A172 (cell line): ENCODE measurements at regions not wholly inside any gene's neighbourhood (a gene's known extent, or its start where the extent isn't known, plus 50 kb on each side); places are given as distances from the start of the nearest gene placed in this dataset.

Experiments
- DNase-seq: peaks from one replicate; pipeline ENCODE4 v3.0.0-alpha.2; 2015; ENCODE audit warnings: low spot score

DNA sequence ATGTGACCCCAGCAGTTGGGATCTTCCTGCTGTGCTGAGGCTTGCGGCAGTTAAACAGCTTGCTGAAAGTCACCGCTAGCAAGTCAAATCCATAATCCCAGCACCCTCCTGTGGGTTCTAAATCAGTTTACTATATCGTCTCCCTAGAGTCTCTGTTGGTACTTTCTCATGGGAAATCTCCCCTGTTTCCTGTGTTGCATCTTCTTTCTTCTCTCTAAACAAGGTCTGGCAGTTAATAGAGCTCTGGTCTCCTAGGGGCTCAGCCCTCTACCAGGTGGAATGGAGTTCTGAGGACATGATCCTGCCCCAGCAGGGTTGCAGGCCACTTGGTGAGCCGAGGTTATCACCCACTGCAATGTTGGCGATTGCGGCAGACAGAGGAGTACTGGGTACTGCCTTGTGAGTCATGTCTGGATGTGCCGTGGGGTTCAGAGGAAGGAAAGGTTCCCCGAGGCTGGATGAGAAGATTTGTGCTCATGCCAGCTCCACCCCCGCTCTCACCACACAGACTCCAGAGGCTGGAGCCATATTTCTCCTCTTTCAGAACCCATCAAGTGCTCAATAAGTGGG lies 59.4 kb upstream of the SIX2 start:
- no peak for DNase-seq

DNA sequence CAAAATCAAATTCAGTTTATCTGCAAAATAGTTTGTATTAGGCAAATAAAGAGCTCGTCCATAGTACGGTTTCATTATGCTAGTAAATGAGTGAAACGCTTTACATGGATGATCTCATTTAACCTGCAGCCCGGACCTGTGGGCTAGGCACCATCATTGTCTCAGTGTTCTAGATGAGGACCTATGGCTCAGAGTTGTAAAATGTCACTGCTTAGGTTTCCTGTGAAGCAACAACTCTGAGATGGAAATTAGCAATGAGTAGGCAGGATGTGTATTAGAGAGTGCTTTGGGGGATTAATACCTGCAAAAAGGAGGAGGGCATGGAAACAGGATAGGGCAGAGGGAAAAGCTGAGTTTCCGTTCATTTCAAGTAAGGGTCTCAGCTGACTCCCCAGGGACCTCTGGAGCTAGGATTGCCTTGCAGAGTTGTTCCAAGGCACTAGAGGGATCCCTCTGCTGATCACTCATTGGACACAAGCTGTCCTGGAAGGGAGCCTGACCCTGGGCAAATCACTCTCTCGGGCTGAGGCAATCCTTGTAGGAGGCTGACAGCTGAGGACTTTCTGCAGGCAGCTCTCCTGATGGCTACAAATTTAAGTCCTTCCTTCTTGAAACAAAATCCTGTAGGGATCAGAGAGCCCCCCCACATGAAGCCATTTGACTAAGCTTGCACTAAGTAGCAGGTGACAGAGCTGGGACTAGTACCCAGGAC lies 58.8 kb upstream of the SIX2 start:
- no peak for DNase-seq
